Effector memory CD4-positive, alpha-beta T cell (primary cell): ENCODE measurements at regions not wholly inside any gene's neighbourhood (a gene's known extent, or its start where the extent isn't known, plus 50 kb on each side); places are given as distances from the start of the nearest gene placed in this dataset.

Experiments used
- DNase-seq, 3 donors: peaks; one replicate each; pipeline ENCODE4 v3.0.0-alpha.2; 2020
- H3K27ac ChIP-seq: 2 replicates; pipeline ENCODE4 v1.7.0; 2013; ENCODE audit warnings: mild to moderate bottlenecking, low read length, moderate library complexity; ENCODE audit not compliant: insufficient read depth, poor library complexity, severe bottlenecking
- H3K27me3 ChIP-seq: replicated peaks from 2 replicates; pipeline ENCODE4 v1.7.0; 2013; ENCODE audit warnings: mild to moderate bottlenecking, low read length; ENCODE audit not compliant: insufficient read depth, control insufficient read depth, poor library complexity, severe bottlenecking
- H3K36me3 ChIP-seq: 2 replicates; pipeline ENCODE4 v1.7.0; 2013; ENCODE audit warnings: mild to moderate bottlenecking, low read length, moderate library complexity; ENCODE audit not compliant: control insufficient read depth, insufficient read depth
- H3K4me1 ChIP-seq: 2 replicates; pipeline ENCODE4 v1.7.0; 2013; ENCODE audit warnings: low read length, mild to moderate bottlenecking; ENCODE audit not compliant: control insufficient read depth, insufficient read depth, poor library complexity, severe bottlenecking
- H3K4me3 ChIP-seq: 2 replicates; pipeline ENCODE4 v1.7.0; 2013; ENCODE audit warnings: low read length, low read depth, mild to moderate bottlenecking; ENCODE audit not compliant: insufficient read depth, poor library complexity, severe bottlenecking
- H3K9me3 ChIP-seq: 2 replicates; pipeline ENCODE4 v1.7.0; 2013; ENCODE audit warnings: mild to moderate bottlenecking, low read length, moderate library complexity; ENCODE audit not compliant: control insufficient read depth

GRCh38 chr3:118556983-118557382 is 477.7 kb downstream of the IGSF11 start:
- no peaks in the 10 kb centered on the region for H3K4me1 ChIP-seq
- H3K27ac ChIP-seq: no peak overlapping the region
- H3K36me3 ChIP-seq: no peaks in the 10 kb centered on the region
- no peaks in the 10 kb centered on the region for H3K27me3 ChIP-seq
- DNase-seq: no peak
- no peak overlapping the region for H3K4me3 ChIP-seq
- no peaks in the 10 kb centered on the region for H3K9me3 ChIP-seq

DNA sequence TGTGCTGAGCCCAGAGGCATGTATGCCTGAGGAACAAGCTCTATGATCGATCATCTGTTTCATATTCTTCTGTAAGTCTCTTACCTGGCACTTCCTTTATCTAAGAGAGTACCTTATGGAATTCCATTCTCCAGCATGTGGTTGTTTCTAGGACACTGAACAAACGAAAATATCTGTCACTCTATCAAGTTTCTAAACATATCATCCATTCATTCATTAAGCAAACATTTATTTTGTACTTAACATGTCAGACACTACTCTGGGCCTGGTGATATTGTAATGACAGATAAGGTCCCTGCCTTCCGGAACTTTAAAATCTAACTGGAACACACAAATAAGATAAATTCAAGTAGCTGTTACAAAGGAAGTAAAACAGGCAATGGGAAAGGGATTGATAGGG is 477.1 kb downstream of the IGSF11 start:
- Histone ChIP-seq H3K27ac (no peak overlapping the region), H3K9me3 (no peaks in the 10 kb centered on the region), H3K4me1 (no peaks in the 10 kb centered on the region), H3K4me3 (no peak overlapping the region), H3K36me3 (no peaks in the 10 kb centered on the region), H3K27me3 (no peaks in the 10 kb centered on the region)
- DNase-seq: no peak

GRCh38 chr3:118559286-118559685 is 475.4 kb downstream of the IGSF11 start:
- Histone ChIP-seq H3K4me3 (no peak overlapping the region), H3K36me3 (no peaks in the 10 kb centered on the region), H3K27me3 (no peaks in the 10 kb centered on the region), H3K9me3 (no peaks in the 10 kb centered on the region), H3K27ac (no peak overlapping the region), H3K4me1 (no peaks in the 10 kb centered on the region)
- DNase-seq: no peak

DNA sequence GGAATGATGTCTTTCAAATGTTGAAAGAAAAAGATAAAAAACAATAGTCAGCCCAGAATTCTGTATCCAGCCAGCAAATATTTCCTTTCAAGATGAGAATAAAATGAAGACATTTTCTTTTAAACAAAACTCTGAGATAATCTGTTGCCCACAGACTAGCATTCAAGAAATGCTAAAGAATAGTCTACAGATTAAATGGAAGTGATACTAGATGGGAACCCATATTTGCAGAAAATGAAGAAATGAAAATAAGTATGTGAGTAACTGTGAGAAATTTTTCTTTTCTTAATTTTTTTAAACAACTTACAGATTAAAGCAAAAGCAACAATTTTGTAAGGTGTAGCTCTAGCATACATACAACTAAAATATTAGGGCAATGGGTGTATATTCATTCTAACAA is 469.8 kb downstream of the IGSF11 start:
- no peaks in the 10 kb centered on the region for H3K27me3 ChIP-seq
- no peak overlapping the region for H3K4me3 ChIP-seq
- H3K9me3 ChIP-seq: no peaks in the 10 kb centered on the region
- no peaks in the 10 kb centered on the region for H3K36me3 ChIP-seq
- DNase-seq: no peak
- H3K4me1 ChIP-seq: no peaks in the 10 kb centered on the region
- no peak overlapping the region for H3K27ac ChIP-seq

GRCh38 chr3:118573912-118574311 is 460.7 kb downstream of the IGSF11 start:
- no peak for DNase-seq
- no peaks in the 10 kb centered on the region for H3K36me3 ChIP-seq
- H3K27ac ChIP-seq: no peak overlapping the region
- no peak overlapping the region for H3K4me3 ChIP-seq
- H3K4me1 ChIP-seq: no peaks in the 10 kb centered on the region
- no peaks in the 10 kb centered on the region for H3K27me3 ChIP-seq
- no peaks in the 10 kb centered on the region for H3K9me3 ChIP-seq

GRCh38 chr3:118577055-118577777 is 457.4 kb downstream of the IGSF11 start:
- no peaks in the 10 kb centered on the region for H3K36me3 ChIP-seq
- no peak overlapping the region for H3K4me3 ChIP-seq
- H3K4me1 ChIP-seq: no peaks in the 10 kb centered on the region
- H3K27ac ChIP-seq: no peak overlapping the region
- no peak for DNase-seq
- H3K27me3 ChIP-seq: no peaks in the 10 kb centered on the region
- no peaks in the 10 kb centered on the region for H3K9me3 ChIP-seq

GRCh38 chr3:118578559-118578958 is 456.1 kb downstream of the IGSF11 start:
- no peaks in the 10 kb centered on the region for H3K27me3 ChIP-seq
- DNase-seq: no peak
- no peak overlapping the region for H3K4me3 ChIP-seq
- H3K36me3 ChIP-seq: no peaks in the 10 kb centered on the region
- no peaks in the 10 kb centered on the region for H3K9me3 ChIP-seq
- H3K27ac ChIP-seq: no peak overlapping the region
- no peaks in the 10 kb centered on the region for H3K4me1 ChIP-seq

DNA sequence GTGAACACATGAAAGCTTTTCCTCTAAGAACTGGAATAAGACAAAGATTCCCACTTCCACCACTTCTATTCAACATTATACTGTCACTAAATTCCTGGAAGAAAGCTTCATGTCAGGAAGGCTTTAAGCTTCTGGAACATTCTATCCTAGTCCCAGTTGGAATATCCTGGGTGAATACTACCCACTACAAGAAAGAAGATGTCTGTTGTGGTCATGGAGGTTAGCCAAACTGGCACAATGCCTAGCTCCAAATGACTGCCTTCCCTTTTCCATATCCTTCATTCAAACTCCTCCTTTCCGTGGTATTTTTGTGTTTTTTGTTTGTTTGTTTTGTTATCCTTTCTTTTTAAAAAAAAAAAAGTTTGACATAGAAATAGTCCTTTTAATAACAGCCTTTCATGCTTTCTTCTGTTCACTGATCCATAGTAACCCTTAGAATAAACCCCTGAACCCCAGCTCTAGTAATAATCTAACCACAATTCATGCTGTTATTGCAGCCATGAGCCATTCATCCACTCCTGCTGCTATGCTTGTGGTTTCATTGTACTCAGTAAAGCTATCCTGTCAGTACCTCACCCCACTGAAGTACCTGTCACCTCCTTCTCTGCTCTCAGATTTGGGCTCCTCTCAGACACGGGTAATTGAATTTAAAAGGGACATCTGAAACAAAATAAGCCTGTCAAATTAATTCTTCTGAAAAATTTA is 447.5 kb downstream of the IGSF11 start:
- DNase-seq: no peak
- H3K36me3 ChIP-seq: no peaks in the 10 kb centered on the region
- H3K27ac ChIP-seq: no peak overlapping the region
- H3K4me3 ChIP-seq: no peak overlapping the region
- no peaks in the 10 kb centered on the region for H3K9me3 ChIP-seq
- no peaks in the 10 kb centered on the region for H3K4me1 ChIP-seq
- no peaks in the 10 kb centered on the region for H3K27me3 ChIP-seq

DNA sequence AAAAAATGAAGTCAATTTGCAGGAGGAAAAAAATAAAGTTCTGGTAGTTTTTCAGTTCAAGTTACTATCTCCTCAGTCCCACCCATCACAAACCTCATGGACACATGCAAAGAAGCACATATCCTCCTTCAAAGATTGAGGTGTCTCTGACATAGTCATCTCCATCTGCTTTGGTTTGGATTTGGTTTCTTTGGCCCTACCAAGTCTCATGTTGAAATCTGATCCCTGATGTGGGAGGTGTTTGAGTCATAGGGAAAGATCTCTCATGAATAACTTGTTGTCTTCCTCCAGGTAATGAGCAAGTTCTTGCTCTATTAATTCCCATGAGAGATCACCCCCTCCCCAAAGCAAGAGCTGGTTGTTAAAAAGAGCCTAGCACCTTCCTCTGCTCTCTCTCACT is 446.8 kb downstream of the IGSF11 start:
- Histone ChIP-seq H3K4me1 (no peaks in the 10 kb centered on the region), H3K27ac (no peak overlapping the region), H3K36me3 (no peaks in the 10 kb centered on the region), H3K4me3 (no peak overlapping the region), H3K9me3 (no peaks in the 10 kb centered on the region), H3K27me3 (no peaks in the 10 kb centered on the region)
- DNase-seq: no peak

DNA sequence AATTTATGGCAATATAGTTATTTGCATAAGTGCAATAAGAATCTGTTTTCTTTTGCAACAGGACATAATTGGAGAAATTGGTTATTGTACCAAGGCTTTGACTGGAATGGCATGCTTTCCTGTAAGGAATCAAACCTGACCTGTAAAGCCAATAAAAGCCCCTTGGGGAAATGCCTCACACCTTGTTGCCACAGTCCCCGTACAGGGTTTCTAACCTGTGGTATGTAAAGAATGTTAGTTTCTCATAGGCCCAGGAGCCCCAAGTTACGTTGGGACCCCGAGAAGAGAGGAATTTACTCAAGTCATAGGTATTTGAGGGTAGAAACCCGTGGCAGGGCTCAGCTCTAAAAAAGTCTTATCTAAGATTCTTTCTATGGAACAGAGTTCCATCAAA is 441.4 kb downstream of the IGSF11 start:
- no peak for DNase-seq
- Histone ChIP-seq H3K27me3 (no peaks in the 10 kb centered on the region), H3K4me1 (no peaks in the 10 kb centered on the region), H3K27ac (no peak overlapping the region), H3K36me3 (no peaks in the 10 kb centered on the region), H3K9me3 (no peaks in the 10 kb centered on the region), H3K4me3 (no peak overlapping the region)
